Endothelial cell of umbilical vein (primary cell): ENCODE measurements at regions not wholly inside any gene's neighbourhood (a gene's known extent, or its start where the extent isn't known, plus 50 kb on each side); places are given as distances from the start of the nearest gene placed in this dataset.

Source experiments
- BruUV-seq: library from RNA; stranded (reverse); fragments of 400-500 nt; replicated peaks from 2 replicates; lab custom pipeline; 2021; lab: Mats Ljungman, UMichigan
- CTCF ChIA-PET: fragments of 300-600, 350-600 bp; sonication (Branson Sonifier 250); formaldehyde crosslinking; loops from one replicate; lab custom pipeline; 2021; ENCODE audit warnings: antibody characterized with exemption, inconsistent platforms; lab: Charles Lee
- POLR2A ChIA-PET: fragments of 300-600, 350-600 bp; sonication (Branson Sonifier 250); formaldehyde crosslinking; loops from one replicate; lab custom pipeline; 2021; ENCODE audit warnings: antibody characterized with exemption, inconsistent platforms; lab: Charles Lee
- DNase-seq: peaks from one replicate; pipeline ENCODE4 v3.0.0-alpha.2; 2011; ENCODE audit warnings: low read depth, low spot score
- FAIRE-seq: peaks from 2 replicates; lab custom pipeline; 2011; peaks lifted over from hg19 to GRCh38; lab: Jason Lieb, UNC
- H2AFZ ChIP-seq: 2 replicates; pipeline ENCODE4 v1.6.0; 2012; ENCODE audit warnings: low read depth, low read length, control low read depth, inconsistent platforms
- H3K27ac ChIP-seq: 2 replicates; pipeline ENCODE4 v1.5.1; 2011; ENCODE audit warnings: low read depth, mild to moderate bottlenecking, control low read depth, low read length, moderate library complexity; ENCODE audit not compliant: insufficient read depth
- H3K27me3 ChIP-seq, 2 experiments: 2 replicates each; pipeline versions ENCODE4 v1.6.0 to v1.6.1; 2011; ENCODE audit warnings: low read length in 2 of 2, mixed read lengths in 1 of 2; ENCODE audit not compliant: control insufficient read depth in 2 of 2, insufficient read depth in 2 of 2
- H3K36me3 ChIP-seq, 2 experiments: 2 replicates in 1 of 2; 3 replicates in 1 of 2; pipeline ENCODE4 v1.5.1; 2011; ENCODE audit warnings: low read length in 2 of 2, mild to moderate bottlenecking in 1 of 2, moderate library complexity in 1 of 2; ENCODE audit not compliant: control insufficient read depth in 2 of 2, insufficient read depth in 2 of 2; ENCODE audit errors: extremely low read depth in 1 of 2
- H3K4me1 ChIP-seq: 3 replicates; pipeline ENCODE4 v1.5.1; 2011; ENCODE audit warnings: mild to moderate bottlenecking, low read length; ENCODE audit not compliant: control insufficient read depth, insufficient read depth; ENCODE audit errors: extremely low read depth
- H3K4me2 ChIP-seq: 2 replicates; pipeline ENCODE4 v1.6.1; 2011; ENCODE audit warnings: low read length, control low read depth, mixed read lengths; ENCODE audit not compliant: insufficient read depth
- H3K4me3 ChIP-seq, 3 experiments: fragments of 200-600 bp in 1 of 3; sonication (generic), shearing (Covaris generic) in 1 of 3; replicated peaks in 1 of 3; 2 replicates each; pipeline ENCODE4 v1.5.1; 2011 to 2016; ENCODE audit warnings: control low read depth in 3 of 3, low read length in 3 of 3, mild to moderate bottlenecking in 2 of 3, inconsistent platforms in 1 of 3, low read depth in 1 of 3, moderate library complexity in 1 of 3; ENCODE audit not compliant: insufficient read depth in 1 of 3
- H3K79me2 ChIP-seq: 2 replicates; pipeline ENCODE4 v1.6.0; 2012; ENCODE audit warnings: low read length, inconsistent platforms; ENCODE audit not compliant: control insufficient read depth, insufficient read depth
- H3K9ac ChIP-seq: replicated peaks from 2 replicates; pipeline ENCODE3; 2011; ENCODE audit warnings: low read length, control low read depth; ENCODE audit not compliant: insufficient read depth; ENCODE audit errors: extremely low read depth
- H3K9me1 ChIP-seq: replicated peaks from 3 replicates; pipeline ENCODE4 v1.6.0; 2011; ENCODE audit warnings: mild to moderate bottlenecking, low read length; ENCODE audit not compliant: control insufficient read depth, insufficient read depth; ENCODE audit errors: extremely low read depth
- H3K9me3 ChIP-seq: replicated peaks from 2 replicates; pipeline ENCODE4 v1.5.1; 2012; ENCODE audit warnings: low read length, inconsistent platforms; ENCODE audit not compliant: control insufficient read depth, insufficient read depth
- H4K20me1 ChIP-seq: replicated peaks from 2 replicates; pipeline ENCODE3; 2011; ENCODE audit warnings: mild to moderate bottlenecking, low read length; ENCODE audit not compliant: control insufficient read depth, insufficient read depth; ENCODE audit errors: extremely low read depth
- CTCF ChIP-seq, 2 donors: IDR thresholded peaks; 1 replicate in 1 of 2; 2 replicates in 1 of 2; pipeline ENCODE4 v1.5.1; 2011; ENCODE audit warnings: low read length in 2 of 2, mild to moderate bottlenecking in 2 of 2, moderate library complexity in 2 of 2, control low read depth in 1 of 2, inconsistent platforms in 1 of 2, low read depth in 1 of 2; ENCODE audit not compliant: insufficient read depth in 1 of 2; ENCODE audit errors: extremely low read depth in 1 of 2
- EZH2 ChIP-seq: IDR thresholded peaks from 2 replicates; pipeline ENCODE4 v1.6.1; 2012; ENCODE audit warnings: borderline replicate concordance, low read depth, mild to moderate bottlenecking, moderate library complexity, low read length, inconsistent platforms; ENCODE audit not compliant: severe bottlenecking
- FOS ChIP-seq: IDR thresholded peaks from 2 replicates; pipeline ENCODE4 v1.6.1; 2011; ENCODE audit warnings: mild to moderate bottlenecking, low read length, moderate library complexity, borderline replicate concordance; ENCODE audit not compliant: insufficient read depth
- GATA2 ChIP-seq: IDR thresholded peaks from 2 replicates; pipeline ENCODE4 v1.7.0; 2011; ENCODE audit warnings: low read depth, mild to moderate bottlenecking, moderate library complexity, mixed read lengths, low read length; ENCODE audit not compliant: insufficient read length, insufficient read depth
- JUN ChIP-seq: IDR thresholded peaks from 2 replicates; pipeline ENCODE4 v1.6.1; 2011; ENCODE audit warnings: borderline replicate concordance, low read depth; ENCODE audit not compliant: insufficient read length, insufficient read depth
- MAX ChIP-seq: IDR thresholded peaks from 2 replicates; pipeline ENCODE4 v1.6.1; 2011; ENCODE audit not compliant: insufficient read depth, insufficient read length
- MYC ChIP-seq: IDR thresholded peaks from one replicate; pipeline ENCODE4 v1.6.1; 2011; ENCODE audit warnings: mild to moderate bottlenecking, low read depth, low read length
- POLR2A ChIP-seq: IDR thresholded peaks from 2 replicates; pipeline ENCODE4 v1.6.1; 2012; ENCODE audit warnings: low read depth, mild to moderate bottlenecking, control low read depth, low read length
- POLR2AphosphoS5 ChIP-seq: IDR thresholded peaks from 2 replicates; pipeline ENCODE4 v1.6.1; 2012; ENCODE audit warnings: low read depth, mild to moderate bottlenecking, control low read depth, low read length, moderate library complexity; ENCODE audit not compliant: insufficient read depth
- dilution Hi-C: fragments of 300-500 bp; cut with MboI; formaldehyde crosslinking; loops from one replicate; pipeline ENCODE4 v1.15.0; 2019; ENCODE audit warnings: low sequenced_read_pairs; ENCODE audit not compliant: extremely low pct_ligation_motif_present
- intact Hi-C: fragments of 100-400 bp; cut with micrococcal nuclease; formaldehyde crosslinking; loops from one replicate; pipeline ENCODE4 v1.10.0; 2022

- Histone ChIP-seq H4K20me1 (no peaks in the 10 kb centered on the region), H3K9me3 (no peaks in the 10 kb centered on the region), H3K27ac (no peak overlapping the region), H3K4me3 (no peak overlapping the region), H3K9ac (no peak overlapping the region), H3K27me3 (peaks cover 0 to 2% of the 10 kb centered on the region in 2 experiments), H3K9me1 (no peaks in the 10 kb centered on the region), H2AFZ (no peak overlapping the region), H3K4me1 (no peaks in the 10 kb centered on the region), H3K79me2 (no peaks in the 10 kb centered on the region), H3K36me3 (no peaks in the 10 kb centered on the region), H3K4me2 (no peak overlapping the region)
- FAIRE-seq = no peak
- no peak for TF ChIP-seq CTCF (IDR thresholded peaks at IDR 0.05; ENCODE audit: extremely low read depth in 1 of 2, insufficient read depth in 1 of 2, low read depth in 1 of 2, low read length in 2 of 2)
- no peak for TF ChIP-seq POLR2AphosphoS5
- TF ChIP-seq EZH2 = no peak
- TF ChIP-seq GATA2 = no peak
- TF ChIP-seq MAX = no peak
- no peak for TF ChIP-seq FOS
- no peak for TF ChIP-seq POLR2A
- no peak for TF ChIP-seq JUN
- no peak for TF ChIP-seq MYC
- BruUV-seq = no TSS peak
- dilution Hi-C loops = no loop called here
- intact Hi-C loops = no loop called here
- ChIA-PET CTCF (no interaction called here), POLR2A (no interaction called here)
- no peak for DNase-seq
Measured at GRCh38 chr1:228883535-228883934, 148.3 kb downstream of the RHOU start.
